ENCODE measurements at regions not wholly inside any gene's neighbourhood (a gene's known extent, or its start where the extent isn't known, plus 50 kb on each side); places are given as distances from the start of the nearest gene placed in this dataset.

DNA sequence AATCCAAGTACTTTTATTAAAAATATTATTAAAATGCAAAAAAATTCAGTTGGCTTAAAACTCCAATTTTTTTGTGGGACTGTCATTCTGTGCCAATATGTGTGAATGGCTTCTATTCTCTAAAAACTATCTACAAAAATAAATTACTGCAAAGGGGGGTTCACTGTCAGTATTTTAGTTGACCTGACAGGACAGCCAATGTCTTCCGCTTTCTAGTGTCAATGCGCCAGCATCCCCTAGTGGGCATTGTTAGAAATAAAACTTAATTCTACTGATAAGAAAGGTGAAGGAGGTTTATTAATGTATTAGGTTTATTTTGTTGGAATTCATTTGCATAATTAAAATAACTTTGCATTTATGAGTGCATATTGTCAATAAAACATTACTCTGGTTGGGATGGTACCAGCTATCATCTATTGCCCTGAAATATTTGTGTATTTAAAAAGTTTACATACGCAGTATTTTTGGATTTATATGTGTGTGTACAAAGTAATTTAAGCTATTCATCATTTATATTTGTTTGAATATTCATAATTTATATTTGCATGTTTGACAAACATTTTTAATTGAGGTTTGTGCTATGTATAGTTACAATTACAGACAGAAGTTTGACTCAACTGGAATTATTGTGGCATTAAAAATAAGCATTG is 527.2 kb downstream of the FLRT2 start:
- no peaks in the 10 kb centered on the region for H3K9me3 Mint-ChIP-seq
- DNase-seq (peak in 1 of 2 donors; percentile 46), ATAC-seq (peak in 1 of 3 donors; percentile 58)
- intact Hi-C loops (cut with micrococcal nuclease): no loop called here
- H3K27me3 ChIP-seq (ENCODE audit: control insufficient read depth, insufficient read depth, low read length): no peaks in the 10 kb centered on the region
- H3K36me3 Mint-ChIP-seq: no peaks in the 10 kb centered on the region
- no peak overlapping the region for H3K27ac Mint-ChIP-seq
- H3K4me3 ChIP-seq (ENCODE audit: low read length): no peak overlapping the region
- 80% methylated on average over 2 of the region's 3 CpGs for WGBS (ENCODE audit: insufficient coverage)
- H3K36me3 ChIP-seq (ENCODE audit: control insufficient read depth, insufficient read depth, low read length): no peaks in the 10 kb centered on the region
- H3K9me3 ChIP-seq (ENCODE audit: control insufficient read depth, insufficient read depth, low read length): no peaks in the 10 kb centered on the region
- no peaks in the 10 kb centered on the region for H3K4me1 ChIP-seq (ENCODE audit: control insufficient read depth, insufficient read depth, low read length)
- no peak overlapping the region for H3K27ac ChIP-seq (ENCODE audit: low read length)
- no peaks in the 10 kb centered on the region for H3K27me3 Mint-ChIP-seq (ENCODE audit: low read depth in 2 of 2)
- H3K4me1 Mint-ChIP-seq: peaks cover 8 to 16% of the 10 kb centered on the region in 2 donors
- no peak overlapping the region for H3K4me3 Mint-ChIP-seq
- TF ChIP-seq, protein P1, sequence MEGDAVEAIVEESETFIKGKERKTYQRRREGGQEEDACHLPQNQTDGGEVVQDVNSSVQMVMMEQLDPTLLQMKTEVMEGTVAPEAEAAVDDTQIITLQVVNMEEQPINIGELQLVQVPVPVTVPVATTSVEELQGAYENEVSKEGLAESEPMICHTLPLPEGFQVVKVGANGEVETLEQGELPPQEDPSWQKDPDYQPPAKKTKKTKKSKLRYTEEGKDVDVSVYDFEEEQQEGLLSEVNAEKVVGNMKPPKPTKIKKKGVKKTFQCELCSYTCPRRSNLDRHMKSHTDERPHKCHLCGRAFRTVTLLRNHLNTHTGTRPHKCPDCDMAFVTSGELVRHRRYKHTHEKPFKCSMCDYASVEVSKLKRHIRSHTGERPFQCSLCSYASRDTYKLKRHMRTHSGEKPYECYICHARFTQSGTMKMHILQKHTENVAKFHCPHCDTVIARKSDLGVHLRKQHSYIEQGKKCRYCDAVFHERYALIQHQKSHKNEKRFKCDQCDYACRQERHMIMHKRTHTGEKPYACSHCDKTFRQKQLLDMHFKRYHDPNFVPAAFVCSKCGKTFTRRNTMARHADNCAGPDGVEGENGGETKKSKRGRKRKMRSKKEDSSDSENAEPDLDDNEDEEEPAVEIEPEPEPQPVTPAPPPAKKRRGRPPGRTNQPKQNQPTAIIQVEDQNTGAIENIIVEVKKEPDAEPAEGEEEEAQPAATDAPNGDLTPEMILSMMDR (IDR thresholded peaks at IDR 0.05): peak; percentile 78

DNA sequence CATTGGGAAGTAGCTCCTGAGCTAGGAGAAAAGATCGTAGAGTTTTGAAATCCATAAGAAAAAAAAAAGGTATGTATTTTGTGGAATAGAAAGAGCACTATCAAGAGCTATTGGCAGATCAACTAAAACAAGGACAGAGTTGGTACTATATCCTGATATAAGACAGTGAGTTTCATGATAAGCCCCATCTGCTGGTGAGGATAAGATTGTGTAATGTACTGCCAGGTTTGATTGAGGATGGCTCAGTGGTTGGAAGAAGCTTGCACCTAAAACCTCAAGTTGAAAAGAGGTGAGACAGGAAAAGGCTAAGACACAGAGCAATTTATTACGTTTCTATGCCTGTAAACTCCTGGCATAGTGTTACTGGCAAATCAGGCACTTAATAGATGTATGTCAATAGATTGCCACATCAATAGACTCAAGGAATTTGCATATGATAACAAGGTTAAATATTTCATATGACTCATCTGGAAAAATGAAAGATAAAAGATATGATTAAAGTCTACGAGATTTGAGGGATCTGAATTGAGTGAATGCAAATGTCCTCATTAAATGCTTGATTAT is 525.6 kb downstream of the FLRT2 start:
- intact Hi-C loops (cut with micrococcal nuclease): no loop called here
- TF ChIP-seq, protein P1 (IDR thresholded peaks at IDR 0.05): no peak
- Mint-ChIP-seq H3K4me1 (peaks cover 8 to 16% of the 10 kb centered on the region in 2 donors), H3K36me3 (no peaks in the 10 kb centered on the region), H3K27ac (peak overlapping the region in 1 of 2 donors; percentile 23), H3K27me3 (ENCODE audit: low read depth in 2 of 2) (no peaks in the 10 kb centered on the region), H3K9me3 (no peaks in the 10 kb centered on the region), H3K4me3 (no peak overlapping the region)
- Histone ChIP-seq H3K36me3 (ENCODE audit: control insufficient read depth, insufficient read depth, low read length) (no peaks in the 10 kb centered on the region), H3K4me3 (ENCODE audit: low read length) (no peak overlapping the region), H3K9me3 (ENCODE audit: control insufficient read depth, insufficient read depth, low read length) (no peaks in the 10 kb centered on the region), H3K27me3 (ENCODE audit: control insufficient read depth, insufficient read depth, low read length) (no peaks in the 10 kb centered on the region), H3K27ac (ENCODE audit: low read length) (no peak overlapping the region), H3K4me1 (ENCODE audit: control insufficient read depth, insufficient read depth, low read length) (no peaks in the 10 kb centered on the region)
- DNase-seq: peak in 1 of 2 donors; percentile 19
- ATAC-seq: peak in 1 of 3 donors; percentile 51
- WGBS (ENCODE audit: insufficient coverage): 66% methylated on average over 3 of the region's 3 CpGs

DNA sequence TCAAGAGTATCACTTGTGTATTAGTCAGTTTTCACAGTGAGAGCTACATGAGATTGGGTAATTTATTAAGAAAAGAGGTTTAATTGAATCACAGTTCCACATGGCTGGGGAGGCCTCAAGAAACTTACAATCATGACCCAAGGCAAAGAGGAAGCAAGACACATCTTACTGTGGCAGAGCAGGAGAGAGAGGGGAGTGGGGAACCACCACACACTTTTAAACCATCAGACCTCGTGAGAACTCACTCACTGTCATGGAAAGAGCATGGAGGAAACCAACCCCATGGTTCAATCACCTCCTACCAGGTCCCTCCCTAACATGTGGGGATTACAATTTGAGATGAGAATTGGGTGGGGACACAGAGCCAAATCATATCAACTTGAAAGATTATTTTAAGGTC is 522.9 kb downstream of the FLRT2 start:
- no peaks in the 10 kb centered on the region for H3K36me3 ChIP-seq (ENCODE audit: control insufficient read depth, insufficient read depth, low read length)
- no peak overlapping the region for H3K27ac Mint-ChIP-seq
- intact Hi-C loops (cut with micrococcal nuclease): no loop called here
- no peak overlapping the region for H3K4me3 ChIP-seq (ENCODE audit: low read length)
- WGBS (ENCODE audit: insufficient coverage): no CpG with 5 or more reads among the region's 1 CpG
- TF ChIP-seq, protein P1 (IDR thresholded peaks at IDR 0.05): no peak
- peaks cover 8 to 21% of the 10 kb centered on the region in 2 donors for H3K4me1 Mint-ChIP-seq
- no peaks in the 10 kb centered on the region for H3K36me3 Mint-ChIP-seq
- H3K27ac ChIP-seq (ENCODE audit: low read length): no peak overlapping the region
- H3K27me3 Mint-ChIP-seq (ENCODE audit: low read depth in 2 of 2): no peaks in the 10 kb centered on the region
- no peaks in the 10 kb centered on the region for H3K27me3 ChIP-seq (ENCODE audit: control insufficient read depth, insufficient read depth, low read length)
- H3K9me3 Mint-ChIP-seq: no peaks in the 10 kb centered on the region
- no peaks in the 10 kb centered on the region for H3K9me3 ChIP-seq (ENCODE audit: control insufficient read depth, insufficient read depth, low read length)
- DNase-seq (no peak), ATAC-seq (no peak)
- H3K4me3 Mint-ChIP-seq: no peak overlapping the region
- peaks cover 3% of the 10 kb centered on the region for H3K4me1 ChIP-seq (ENCODE audit: control insufficient read depth, insufficient read depth, low read length)

DNA sequence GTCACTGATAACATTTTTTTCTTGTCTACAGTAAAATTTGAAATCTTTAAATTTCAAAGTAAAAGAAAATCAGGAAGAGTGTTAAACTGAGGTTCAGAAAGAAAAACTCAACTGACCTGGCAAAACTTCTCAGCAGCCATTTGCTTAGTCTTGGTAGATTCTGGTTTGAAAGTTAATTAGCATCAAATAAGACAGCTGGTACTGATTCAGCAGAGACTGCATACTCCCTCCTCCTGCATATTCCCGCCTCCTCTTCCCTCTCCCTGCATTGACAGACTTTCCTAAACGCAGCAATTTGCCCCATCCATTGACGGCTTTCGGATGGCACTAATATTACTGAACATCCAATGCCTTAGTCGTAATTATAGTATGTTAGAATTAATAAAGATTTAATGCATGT is 520.8 kb downstream of the FLRT2 start:
- Histone ChIP-seq H3K9me3 (ENCODE audit: control insufficient read depth, insufficient read depth, low read length) (no peaks in the 10 kb centered on the region), H3K4me3 (ENCODE audit: low read length) (no peak overlapping the region), H3K4me1 (ENCODE audit: control insufficient read depth, insufficient read depth, low read length) (peaks cover 3% of the 10 kb centered on the region), H3K27ac (ENCODE audit: low read length) (no peak overlapping the region), H3K36me3 (ENCODE audit: control insufficient read depth, insufficient read depth, low read length) (no peaks in the 10 kb centered on the region), H3K27me3 (ENCODE audit: control insufficient read depth, insufficient read depth, low read length) (no peaks in the 10 kb centered on the region)
- ATAC-seq (no peak), DNase-seq (no peak)
- Mint-ChIP-seq H3K9me3 (no peaks in the 10 kb centered on the region), H3K27ac (no peak overlapping the region), H3K4me3 (no peak overlapping the region), H3K36me3 (no peaks in the 10 kb centered on the region), H3K4me1 (peaks cover 8 to 19% of the 10 kb centered on the region in 2 donors), H3K27me3 (ENCODE audit: low read depth in 2 of 2) (no peaks in the 10 kb centered on the region)
- WGBS (ENCODE audit: insufficient coverage): 100% methylated on average over 2 of the region's 5 CpGs
- intact Hi-C loops (cut with micrococcal nuclease): no loop called here
- TF ChIP-seq, protein P1 (IDR thresholded peaks at IDR 0.05): no peak
